HG03196 (cell line): ENCODE measurements at regions not wholly inside any gene's neighbourhood (a gene's known extent, or its start where the extent isn't known, plus 50 kb on each side); places are given as distances from the start of the nearest gene placed in this dataset.

ENCODE experiments used
- ATAC-seq: cut with Tn5 transposase; IDR thresholded peaks from one replicate; pipeline ENCODE4 v1.9.1; 2021; ENCODE audit not compliant: unreplicated experiment

- no peak for ATAC-seq
Measured at GRCh38 chr13:74214321-74214720, 80.1 kb upstream of the KLF12 start.

GRCh38 chr13:74210693-74211393 is 76.6 kb upstream of the KLF12 start:
- no peak for ATAC-seq

- no peak for ATAC-seq
Measured at GRCh38 chr13:74206855-74207254, 72.7 kb upstream of the KLF12 start.

- no peak for ATAC-seq
Measured at GRCh38 chr13:74206061-74206561, 71.9 kb upstream of the KLF12 start.

- no peak for ATAC-seq
Measured at GRCh38 chr13:74205313-74205690, 71.1 kb upstream of the KLF12 start.

- no peak for ATAC-seq
Measured at GRCh38 chr13:74204602-74205312, 70.6 kb upstream of the KLF12 start.

- ATAC-seq: no peak
Measured at GRCh38 chr13:74203576-74203975, 69.4 kb upstream of the KLF12 start.

GRCh38 chr13:74202129-74202813 is 68.1 kb upstream of the KLF12 start:
- ATAC-seq: no peak

GRCh38 chr13:74201530-74201929 is 67.3 kb upstream of the KLF12 start:
- no peak for ATAC-seq

GRCh38 chr13:74200081-74200480 is 65.9 kb upstream of the KLF12 start:
- no peak for ATAC-seq

GRCh38 chr13:74197677-74198429 is 63.6 kb upstream of the KLF12 start:
- no peak for ATAC-seq

GRCh38 chr13:74194846-74195245 is 60.6 kb upstream of the KLF12 start:
- no peak for ATAC-seq

GRCh38 chr13:74193391-74193790 is 59.2 kb upstream of the KLF12 start:
- ATAC-seq: no peak

- ATAC-seq: no peak
Measured at GRCh38 chr13:74191410-74191809, 57.2 kb upstream of the KLF12 start.

GRCh38 chr13:74190999-74191398 is 56.8 kb upstream of the KLF12 start:
- ATAC-seq: no peak

- ATAC-seq: no peak
Measured at GRCh38 chr13:74187564-74187963, 53.4 kb upstream of the KLF12 start.

- ATAC-seq: no peak
Measured at GRCh38 chr13:74184283-74184682, 50.1 kb upstream of the KLF12 start.
